Fibroblast of the aortic adventitia (primary cell): ENCODE measurements at regions not wholly inside any gene's neighbourhood (a gene's known extent, or its start where the extent isn't known, plus 50 kb on each side); places are given as distances from the start of the nearest gene placed in this dataset.

Experiments
- DNase-seq: peaks from one replicate; pipeline ENCODE4 v3.0.0-alpha.2; 2010; ENCODE audit warnings: low read depth
- H3K4me3 ChIP-seq: 2 replicates; pipeline ENCODE4 v1.5.1; 2011; ENCODE audit warnings: low read depth, mild to moderate bottlenecking, control low read depth, low read length, moderate library complexity
- CTCF ChIP-seq: IDR thresholded peaks from 2 replicates; pipeline ENCODE4 v1.5.1; 2011; ENCODE audit warnings: mild to moderate bottlenecking, low read length, control low read depth, inconsistent platforms; ENCODE audit not compliant: insufficient read depth

- no peak for DNase-seq
- no peak for TF ChIP-seq CTCF
- no peak overlapping the region for H3K4me3 ChIP-seq
Measured at GRCh38 chr10:35855155-35855947, 213.3 kb upstream of the FZD8 start.

GRCh38 chr10:35854661-35855060 is 212.6 kb upstream of the FZD8 start:
- no peak overlapping the region for H3K4me3 ChIP-seq
- no peak for DNase-seq
- TF ChIP-seq CTCF = no peak

- no peak for TF ChIP-seq CTCF
- peak; percentile 78 for DNase-seq
- no peak overlapping the region for H3K4me3 ChIP-seq
Measured at GRCh38 chr10:35852721-35853120, 210.6 kb upstream of the FZD8 start.

GRCh38 chr10:35848412-35848811 is 206.3 kb upstream of the FZD8 start:
- DNase-seq = no peak
- no peak overlapping the region for H3K4me3 ChIP-seq
- no peak for TF ChIP-seq CTCF

- TF ChIP-seq CTCF = no peak
- DNase-seq = no peak
- H3K4me3 ChIP-seq = no peak overlapping the region
Measured at GRCh38 chr10:35844686-35845085, 202.6 kb upstream of the FZD8 start.

- H3K4me3 ChIP-seq = no peak overlapping the region
- DNase-seq = peak; percentile 23
- no peak for TF ChIP-seq CTCF
Measured at GRCh38 chr10:35843524-35844181, 201.6 kb upstream of the FZD8 start.

GRCh38 chr10:35838054-35838453 is 196.0 kb upstream of the FZD8 start:
- no peak overlapping the region for H3K4me3 ChIP-seq
- DNase-seq = no peak
- TF ChIP-seq CTCF = no peak
